H54 (cell line): ENCODE measurements at regions not wholly inside any gene's neighbourhood (a gene's known extent, or its start where the extent isn't known, plus 50 kb on each side); places are given as distances from the start of the nearest gene placed in this dataset.

Experiments
- DNase-seq: peaks from one replicate; pipeline ENCODE4 v3.0.0; 2011; ENCODE audit warnings: low spot score, mixed read lengths; ENCODE audit not compliant: insufficient read length
- FAIRE-seq: peaks from 3 replicates; lab custom pipeline; 2011; peaks lifted over from hg19 to GRCh38; lab: Jason Lieb, UNC
- POLR2A ChIP-seq: IDR thresholded peaks from 2 replicates; pipeline ENCODE4 v1.6.1; 2011; ENCODE audit warnings: low read depth, mild to moderate bottlenecking, low read length

- no peak for TF ChIP-seq POLR2A
- DNase-seq, result no peak
- FAIRE-seq, result no peak
Observed at GRCh38 chr5:68698025-68698940, 395.5 kb upstream of the SLC30A5 start.

DNA sequence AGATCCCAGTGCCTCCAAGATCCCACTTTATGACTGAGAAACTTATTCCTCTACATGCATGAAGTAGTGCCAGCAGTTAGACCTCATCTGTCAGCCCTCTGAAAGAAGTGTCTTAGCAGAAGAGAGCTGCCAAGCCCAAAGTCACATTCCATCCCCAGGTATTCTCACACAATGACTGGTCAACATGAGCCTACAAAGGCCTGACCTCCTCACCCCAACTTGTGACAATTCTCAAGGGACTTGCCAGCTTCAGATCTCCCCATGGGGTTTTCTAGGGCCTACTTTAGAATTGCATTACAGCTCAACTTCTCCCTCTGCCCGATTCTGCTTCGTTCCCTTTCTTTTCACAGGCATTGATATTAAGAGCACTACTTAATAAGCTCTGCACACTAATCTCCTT, 393.8 kb upstream of the SLC30A5 start:
- FAIRE-seq, result no peak
- TF ChIP-seq POLR2A, result no peak
- DNase-seq, result no peak

GRCh38 chr5:68707575-68707974, 386.2 kb upstream of the SLC30A5 start:
- no peak for DNase-seq
- no peak for TF ChIP-seq POLR2A
- FAIRE-seq, result no peak

DNA sequence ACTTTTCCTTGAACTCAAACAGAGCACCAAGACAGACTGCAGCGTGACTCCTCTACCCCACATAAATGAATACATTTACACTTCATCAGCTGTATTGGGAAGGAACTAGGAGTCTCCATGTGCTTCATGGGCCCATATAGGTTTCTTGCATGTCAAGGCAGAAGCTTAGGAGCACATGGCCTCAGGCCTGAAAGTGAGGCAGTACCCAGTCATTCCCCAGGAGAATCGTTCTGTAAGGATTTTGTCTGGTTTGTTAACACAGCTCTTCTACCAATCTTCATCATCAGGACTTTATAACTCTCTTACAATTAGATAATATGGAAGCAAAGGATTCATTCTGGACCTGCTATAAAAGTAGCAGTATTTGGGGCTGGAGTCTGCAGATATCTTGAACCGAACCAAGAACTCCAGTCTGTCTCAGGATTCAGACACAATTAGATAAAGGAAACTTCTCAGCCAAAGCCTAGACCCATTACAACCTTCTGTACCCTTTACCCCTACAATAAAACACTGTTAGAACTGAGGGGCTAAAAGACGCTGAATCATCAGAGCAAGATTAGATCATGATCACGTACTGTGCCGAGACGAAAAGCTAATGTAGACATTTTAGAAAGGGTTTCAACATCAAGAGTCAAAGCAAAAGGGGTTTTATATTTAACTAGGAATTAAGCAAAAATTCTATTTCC, 385.5 kb upstream of the SLC30A5 start:
- FAIRE-seq, result no peak
- no peak for DNase-seq

GRCh38 chr5:68708842-68709170, 385.0 kb upstream of the SLC30A5 start:
- TF ChIP-seq POLR2A, result no peak
- DNase-seq, result no peak
- FAIRE-seq, result no peak

More for the DNA sequence above, 385.5 kb upstream of the SLC30A5 start:
- no peak for TF ChIP-seq POLR2A

GRCh38 chr5:68709239-68709638, 384.6 kb upstream of the SLC30A5 start:
- FAIRE-seq (no peak), DNase-seq (no peak)
- TF ChIP-seq POLR2A, result no peak

DNA sequence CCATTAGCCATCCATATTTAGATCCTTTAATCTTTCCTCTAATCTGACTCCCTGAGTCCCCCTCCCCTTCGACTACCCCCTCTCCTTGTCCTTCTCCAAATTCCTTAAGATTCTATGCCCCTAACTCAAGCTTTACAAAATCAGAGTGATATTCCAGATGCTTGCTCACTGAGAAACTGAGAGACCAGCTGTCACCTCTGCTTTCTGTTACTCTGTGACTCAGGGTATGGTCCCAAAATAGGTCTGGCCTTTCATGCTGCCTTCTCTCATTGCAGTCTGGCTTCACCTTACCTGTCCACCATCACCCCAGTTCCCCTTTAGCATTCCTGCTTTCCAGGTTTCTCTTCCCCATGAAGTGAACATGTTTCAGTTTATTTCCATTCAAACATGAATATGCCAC, 383.3 kb upstream of the SLC30A5 start:
- no peak for FAIRE-seq
- TF ChIP-seq POLR2A, result no peak
- DNase-seq, result no peak

- TF ChIP-seq POLR2A, result no peak
- FAIRE-seq (no peak), DNase-seq (no peak)
Observed at GRCh38 chr5:68711293-68712200, 382.3 kb upstream of the SLC30A5 start.

DNA sequence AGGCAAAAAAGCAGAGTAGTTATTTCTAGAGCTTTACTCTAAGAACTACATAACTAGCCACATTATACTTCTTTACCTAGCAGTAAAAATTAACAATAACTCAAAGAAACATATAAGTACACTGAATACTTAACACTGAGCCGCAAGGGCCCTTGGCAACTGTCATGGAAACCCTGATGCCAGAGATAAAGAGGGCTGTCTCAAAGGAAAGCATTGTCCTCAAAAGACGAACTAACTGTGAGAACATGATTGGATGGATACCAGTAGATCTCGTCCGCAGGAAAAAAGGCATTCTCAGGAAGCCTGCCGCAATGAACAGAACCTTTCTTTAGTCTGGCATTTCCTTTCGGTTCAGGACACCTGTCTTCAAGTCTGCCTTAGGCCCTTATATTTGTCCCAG, 379.0 kb upstream of the SLC30A5 start:
- no peak for TF ChIP-seq POLR2A
- DNase-seq (no peak), FAIRE-seq (no peak)

GRCh38 chr5:68720884-68721610, 372.8 kb upstream of the SLC30A5 start:
- no peak for FAIRE-seq
- DNase-seq, result no peak
- no peak for TF ChIP-seq POLR2A

- TF ChIP-seq POLR2A, result no peak
- FAIRE-seq (no peak), DNase-seq (no peak)
Observed at GRCh38 chr5:68722357-68722756, 371.5 kb upstream of the SLC30A5 start.

- TF ChIP-seq POLR2A, result no peak
- DNase-seq (no peak), FAIRE-seq (no peak)
Observed at GRCh38 chr5:68725905-68726683, 367.7 kb upstream of the SLC30A5 start.
